NCI-H1105 (cell line): ENCODE measurements at regions not wholly inside any gene's neighbourhood (a gene's known extent, or its start where the extent isn't known, plus 50 kb on each side); places are given as distances from the start of the nearest gene placed in this dataset.
"Not testable (repeated sequence)": the region's sequence is repeated elsewhere in the genome, so short reads cannot be mapped to it uniquely, and the experiment has no call there.

Experiments
- DNase-seq: peaks from one replicate; lab custom pipeline; 2025; lab: John Stamatoyannopoulos, UW

- DNase-seq = no peak
Measured at GRCh38 chr13:89968470-89968869, 1379.0 kb upstream of the MIR17HG start.

GRCh38 chr13:89970353-89970709, 1377.2 kb upstream of the MIR17HG start:
- no peak for DNase-seq

DNA sequence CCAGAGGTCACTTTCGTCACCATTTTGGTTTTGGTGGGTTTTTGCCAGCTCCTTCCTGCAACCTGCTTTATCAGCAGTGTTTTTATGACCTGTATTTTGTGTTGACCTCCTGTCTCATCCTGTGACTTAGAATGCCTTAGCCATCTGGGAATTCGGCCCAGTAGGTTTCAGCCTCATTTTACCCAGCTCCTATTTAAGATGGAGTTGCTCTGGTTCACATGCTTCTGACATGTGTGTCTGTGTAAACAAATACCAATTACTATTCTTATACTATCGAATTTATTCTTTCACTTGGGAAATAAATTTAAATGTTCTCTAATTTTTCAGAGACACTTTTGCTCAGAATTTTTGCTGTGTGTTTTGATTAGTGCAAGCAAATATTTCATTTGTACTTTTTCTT, 1370.3 kb upstream of the MIR17HG start:
- DNase-seq = no peak

- DNase-seq = no peak
Measured at GRCh38 chr13:89980896-89981295, 1366.6 kb upstream of the MIR17HG start.

DNA sequence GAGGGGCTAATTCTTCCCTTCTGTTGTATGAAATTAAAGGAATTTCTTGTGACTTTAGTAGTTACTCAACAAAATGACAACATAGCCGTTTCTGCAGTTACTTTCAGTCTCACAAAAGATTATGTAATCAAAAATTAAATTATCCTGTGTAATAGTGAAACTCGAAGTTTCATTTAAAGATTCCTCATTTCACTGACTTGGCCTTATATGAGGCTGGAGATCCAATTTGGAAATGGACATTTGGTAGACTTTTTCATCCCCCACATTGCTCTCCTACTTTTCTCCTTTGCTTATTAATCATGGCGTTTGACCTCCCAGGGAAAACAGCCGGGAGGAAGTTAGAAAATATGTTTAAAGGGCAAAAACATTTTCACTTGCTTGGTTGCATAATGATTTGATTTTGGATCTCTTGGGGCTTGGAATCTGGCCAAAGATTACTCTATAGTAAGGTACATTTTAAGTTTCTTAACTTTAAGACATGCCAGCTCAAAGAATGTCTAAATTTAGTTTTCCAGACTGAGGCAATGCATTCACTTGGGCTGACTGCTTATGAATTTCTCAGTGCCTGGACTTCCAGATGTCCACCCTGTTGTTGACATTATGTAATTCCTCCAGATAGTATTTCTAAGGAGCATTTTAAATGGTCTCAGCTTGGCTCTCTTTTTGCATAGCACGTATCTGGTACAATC, 1364.9 kb upstream of the MIR17HG start:
- no peak for DNase-seq

DNA sequence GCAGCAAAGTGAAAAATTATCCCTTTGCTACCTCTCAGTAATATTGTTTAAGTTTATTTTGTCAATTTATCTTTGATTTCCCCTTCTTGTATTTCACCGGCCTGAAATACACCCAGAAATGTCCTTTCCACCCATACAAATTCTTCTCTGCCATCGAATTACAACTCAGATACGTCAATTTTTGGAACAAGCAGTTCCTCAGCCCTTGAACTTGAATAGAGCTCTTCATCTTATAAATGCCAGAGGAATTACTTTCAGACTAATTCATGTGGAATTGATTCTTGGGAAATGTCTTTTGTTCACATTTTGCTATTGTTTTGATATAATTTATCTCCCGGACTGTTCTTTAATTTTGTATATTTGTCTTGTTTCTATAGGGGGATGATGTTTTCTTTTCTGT, 1359.3 kb upstream of the MIR17HG start:
- DNase-seq = no peak

GRCh38 chr13:90003566-90003965, 1343.9 kb upstream of the MIR17HG start:
- DNase-seq = no peak

- DNase-seq = no peak
Measured at GRCh38 chr13:90008707-90009149, 1338.8 kb upstream of the MIR17HG start.

- no peak for DNase-seq
Measured at GRCh38 chr13:90014038-90014437, 1333.4 kb upstream of the MIR17HG start.

DNA sequence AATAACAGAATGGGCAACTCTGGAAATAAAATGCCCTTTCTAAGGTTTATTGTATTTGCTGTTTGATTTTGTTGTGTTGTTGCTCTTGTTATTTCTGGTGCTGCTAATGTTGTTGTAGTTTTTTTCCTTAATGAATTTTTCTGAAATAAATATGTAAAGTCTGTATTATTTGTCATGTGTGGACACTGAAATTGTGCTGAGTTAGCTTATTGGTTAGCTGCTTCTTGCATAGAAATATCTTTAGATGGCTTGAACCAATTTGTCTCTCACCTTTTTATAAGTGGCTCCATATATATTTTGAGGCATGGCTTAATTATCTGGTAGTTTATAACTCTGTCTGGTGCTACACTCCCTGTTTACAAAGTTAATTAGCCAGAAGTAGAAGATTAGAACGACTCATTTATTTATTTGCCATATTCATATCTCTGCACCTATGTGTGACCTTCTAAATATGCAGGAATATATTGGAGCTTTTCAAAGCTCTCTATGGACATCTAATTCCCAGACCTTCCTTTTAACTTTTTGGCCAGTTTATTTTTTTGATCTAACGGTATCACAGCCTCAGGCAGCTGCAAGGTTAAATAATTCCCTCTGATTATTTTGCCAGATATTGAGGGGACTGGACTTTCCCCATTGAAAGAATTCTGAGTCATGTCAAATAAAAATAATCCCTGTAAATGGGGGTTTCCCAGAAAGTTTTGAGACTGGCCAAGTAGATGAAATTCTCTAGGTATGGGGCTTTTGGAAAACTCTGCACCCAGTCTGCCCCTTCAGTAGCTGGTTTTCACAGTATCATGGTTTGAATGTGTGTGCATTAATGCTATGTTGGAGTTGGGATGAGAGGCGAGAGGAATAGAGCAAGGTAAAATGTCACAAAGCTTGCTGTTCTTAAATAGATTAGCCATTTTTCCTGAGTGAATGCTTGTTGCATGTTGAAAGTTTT, 1331.7 kb upstream of the MIR17HG start:
- DNase-seq = no peak

GRCh38 chr13:90016688-90017087, 1330.8 kb upstream of the MIR17HG start:
- DNase-seq = no peak

DNA sequence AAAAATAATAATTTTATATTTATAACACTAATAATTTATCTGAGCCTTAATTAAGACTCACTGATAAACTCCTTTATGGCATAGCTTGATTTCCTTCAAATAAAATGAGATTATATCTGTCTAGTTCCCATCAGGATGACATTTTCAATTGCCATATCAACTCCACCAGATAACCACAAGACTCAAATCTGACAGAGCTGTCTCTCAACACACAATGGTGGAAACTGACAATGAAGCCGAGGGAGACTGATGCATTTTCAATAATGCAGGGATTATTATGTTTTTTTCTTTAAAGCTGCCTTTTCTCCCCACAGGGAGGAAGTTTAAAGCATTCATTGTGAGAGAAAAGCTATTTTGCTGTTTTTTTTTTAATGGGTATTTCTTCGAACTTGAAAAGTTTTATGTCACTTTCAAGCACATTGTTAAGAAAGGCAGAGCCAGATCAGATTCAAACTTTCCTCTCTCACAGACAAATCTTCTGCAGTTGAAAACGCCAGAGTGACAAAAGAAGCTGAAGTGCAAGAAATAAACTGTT, 1326.9 kb upstream of the MIR17HG start:
- DNase-seq = no peak

DNA sequence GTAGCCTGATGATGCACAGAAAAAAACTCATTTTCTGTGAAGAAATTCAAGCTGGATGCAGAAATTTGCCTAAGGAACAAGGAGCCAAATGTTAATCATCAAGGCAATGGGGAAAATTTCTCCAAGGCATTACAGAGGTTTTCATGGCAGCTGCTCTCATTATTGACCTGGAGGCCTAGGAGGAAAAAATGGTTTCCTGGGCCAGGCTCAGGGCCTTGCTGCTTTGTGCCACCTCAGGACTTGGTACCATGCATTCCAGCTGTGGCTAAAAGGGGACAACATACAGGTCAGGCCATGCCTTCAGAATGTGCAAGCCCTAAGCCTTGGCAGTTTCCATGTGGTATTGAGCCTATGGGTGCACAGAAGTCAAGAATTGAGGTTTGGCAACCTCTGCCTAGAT, 1320.1 kb upstream of the MIR17HG start:
- no peak for DNase-seq

DNA sequence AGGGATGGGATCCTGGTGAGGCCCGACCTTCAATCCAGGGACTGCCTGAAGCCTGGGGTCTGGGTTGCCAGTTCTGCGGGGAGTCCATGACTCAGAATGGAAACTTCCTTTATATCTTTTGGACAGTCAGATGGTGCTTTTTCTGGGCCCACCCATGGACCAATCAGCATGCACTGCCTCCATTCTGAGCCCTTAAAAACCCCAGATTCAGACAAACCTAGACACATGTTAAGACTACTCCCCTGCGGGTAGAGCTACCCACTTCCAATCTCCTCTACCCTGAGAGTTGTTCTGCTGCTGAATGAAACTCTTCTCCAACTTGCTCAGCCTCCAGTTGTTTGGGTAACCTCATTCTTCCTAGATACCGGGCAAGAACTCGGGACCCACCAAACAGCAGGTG, 1315.2 kb upstream of the MIR17HG start:
- DNase-seq = no peak

DNA sequence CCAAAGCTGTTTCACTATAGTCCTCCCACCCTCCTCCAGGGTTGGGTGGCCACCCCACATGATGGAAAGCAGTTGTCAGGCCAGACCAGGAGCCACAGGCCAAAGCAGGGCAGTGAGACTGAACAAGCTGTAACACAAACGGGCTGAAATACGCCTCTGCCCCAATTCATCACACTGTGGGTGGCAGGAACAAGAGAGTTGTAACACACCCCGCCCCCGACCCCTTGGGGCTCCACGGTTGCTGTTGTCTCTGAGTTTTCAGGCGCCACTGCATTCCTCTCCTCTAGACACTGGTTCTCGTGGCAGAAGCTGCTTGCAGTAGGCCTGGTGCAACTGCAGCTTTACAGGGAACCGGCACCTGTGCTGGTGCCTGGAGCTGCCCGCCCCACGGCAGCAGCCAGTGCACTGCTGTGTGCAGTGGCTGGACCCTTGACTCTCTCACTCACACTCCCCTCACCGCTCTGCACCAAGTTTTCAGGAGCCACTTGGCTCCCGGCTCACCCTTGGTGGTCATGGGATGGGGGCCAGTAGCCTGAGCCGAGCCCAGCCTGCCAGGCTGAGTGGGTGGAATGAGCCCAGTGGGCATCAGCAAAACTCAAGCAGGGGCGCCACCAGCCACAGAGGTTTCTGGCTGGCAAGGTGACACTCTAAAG, 1314.5 kb upstream of the MIR17HG start:
- DNase-seq = no peak

GRCh38 chr13:90039516-90039915, 1308.0 kb upstream of the MIR17HG start:
- DNase-seq = no peak

DNA sequence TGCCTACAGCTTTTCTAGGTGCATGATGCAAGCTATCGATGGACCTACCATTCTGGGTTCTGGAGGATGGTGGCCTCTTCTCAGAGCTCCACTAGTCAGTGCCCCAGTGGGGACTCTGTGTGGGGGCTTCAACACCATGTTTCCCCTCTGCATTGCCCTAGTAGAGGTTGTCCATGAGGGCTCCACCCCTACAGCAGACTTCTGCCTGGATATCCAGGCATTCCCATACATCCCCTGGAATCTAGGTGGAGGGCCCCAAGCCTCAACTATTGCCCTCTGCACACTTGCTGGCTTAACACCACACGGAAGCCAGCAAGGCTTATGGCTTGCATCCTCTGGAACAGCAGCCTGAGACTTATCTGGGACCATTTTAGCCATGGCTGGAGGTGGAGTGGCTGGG, 1299.9 kb upstream of the MIR17HG start:
- DNase-seq = no peak

GRCh38 chr13:90049989-90050671, 1297.4 kb upstream of the MIR17HG start:
- no peak for DNase-seq

- DNase-seq = no peak
Measured at GRCh38 chr13:90055121-90055520, 1292.4 kb upstream of the MIR17HG start.

- no peak for DNase-seq
Measured at GRCh38 chr13:90055760-90056159, 1291.7 kb upstream of the MIR17HG start.

DNA sequence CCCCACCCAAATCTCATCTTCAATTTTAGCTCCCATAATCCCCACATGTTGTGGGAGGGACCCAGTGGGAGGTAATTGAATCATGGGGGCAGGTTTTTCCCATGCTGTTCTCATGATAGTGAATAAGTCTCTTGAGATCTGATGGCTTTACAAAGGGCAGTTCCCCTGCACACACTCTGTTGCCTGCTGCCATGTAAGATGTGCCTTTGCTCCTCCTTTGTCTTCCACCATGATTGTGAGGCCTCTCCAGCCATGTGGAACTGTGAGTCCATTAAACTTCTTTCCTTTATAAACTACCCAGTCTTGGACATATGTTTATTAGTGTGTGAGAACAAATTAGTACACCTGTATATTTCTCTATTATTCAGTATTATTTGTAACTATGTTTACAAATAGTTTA, 1283.3 kb upstream of the MIR17HG start:
- DNase-seq = not testable (repeated sequence)

DNA sequence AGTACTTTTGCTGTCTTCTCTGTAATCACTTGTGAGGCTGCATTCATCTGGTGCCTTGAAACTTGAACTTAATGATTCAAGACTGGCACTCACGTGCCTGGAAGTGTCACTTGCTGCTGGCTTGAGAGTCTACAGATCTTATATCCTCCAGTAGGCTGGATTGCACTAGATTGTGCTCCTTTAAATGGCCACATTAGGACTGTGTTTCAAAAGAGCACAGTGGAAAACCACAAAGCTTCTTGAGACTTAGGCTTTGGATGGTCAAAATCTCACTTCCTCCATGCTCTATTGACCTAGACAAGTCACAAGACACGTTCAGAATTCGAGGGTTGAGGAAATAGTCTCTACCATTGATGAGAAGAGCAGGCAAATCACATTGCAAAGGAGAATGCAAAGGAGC, 1278.8 kb upstream of the MIR17HG start:
- DNase-seq = no peak
